Stimulated activated CD8-positive, alpha-beta memory T cell treated with anti-CD3 and anti-CD28 coated beads, Interleukin-4, amount 100 ng/mL, for 48 hours (primary cell): ENCODE measurements at regions not wholly inside any gene's neighbourhood (a gene's known extent, or its start where the extent isn't known, plus 50 kb on each side); places are given as distances from the start of the nearest gene placed in this dataset.
"Not testable (repeated sequence)": the region's sequence is repeated elsewhere in the genome, so short reads cannot be mapped to it uniquely, and the experiment has no call there.

Experiments used
- DNase-seq: peaks from one replicate; pipeline ENCODE4 v3.0.0-alpha.2; 2020

DNA sequence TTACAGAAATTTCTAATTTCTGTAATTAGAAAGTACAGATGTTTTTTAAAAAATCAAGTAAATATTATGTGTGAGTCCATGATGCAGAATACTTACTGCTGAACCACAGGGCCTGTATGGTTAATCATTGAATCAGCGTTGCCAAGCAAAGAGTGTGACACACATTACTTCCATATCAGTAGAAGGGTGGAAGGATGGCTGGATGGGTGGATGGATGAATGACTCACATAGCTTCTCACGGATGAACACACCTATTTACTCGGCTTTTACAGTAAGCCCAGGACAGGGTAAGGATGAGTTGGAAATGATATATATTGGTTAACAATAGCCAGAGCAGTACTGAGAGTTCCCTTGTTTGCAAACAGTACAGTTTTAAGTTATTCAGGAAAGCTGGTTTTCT, 495.9 kb upstream of the RBFOX1 start:
- no peak for DNase-seq

DNA sequence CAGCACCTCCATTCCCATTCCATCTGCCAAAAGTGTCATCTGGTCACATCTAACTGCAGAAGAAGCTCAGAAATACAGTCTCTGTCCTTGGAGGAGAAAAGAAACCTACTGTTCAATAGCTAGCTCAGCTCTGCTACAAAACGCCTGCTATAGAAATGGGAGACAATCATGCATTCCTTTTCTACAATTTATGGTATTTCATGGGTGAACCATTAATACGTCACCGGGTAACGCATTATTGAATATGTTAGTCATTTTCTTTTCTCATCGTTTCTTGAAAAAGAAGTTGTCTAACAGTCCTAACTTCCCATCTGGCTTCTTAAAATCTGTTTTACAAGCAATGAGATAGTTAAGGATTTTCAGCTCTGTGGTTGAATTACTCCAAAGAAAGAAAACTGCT, 496.7 kb upstream of the RBFOX1 start:
- DNase-seq = no peak

DNA sequence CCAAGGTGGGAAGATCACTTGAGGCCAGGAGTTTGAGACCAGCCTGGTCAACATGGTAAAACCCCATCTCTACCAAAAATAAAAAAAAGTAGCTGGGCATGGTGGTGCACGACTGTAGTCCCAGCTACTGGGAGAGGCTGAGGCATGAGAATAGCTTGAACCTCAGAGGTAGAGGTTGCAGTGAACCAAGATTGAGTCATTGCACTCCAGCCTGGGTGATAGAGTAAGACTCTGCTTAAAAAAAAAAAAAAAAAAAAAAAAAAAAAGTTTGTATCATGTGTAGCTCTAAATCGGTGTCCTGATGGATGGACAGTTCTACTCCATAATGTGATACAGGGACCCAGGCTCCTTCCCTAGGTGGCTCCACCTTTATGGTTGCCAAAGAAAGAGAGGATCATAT, 497.1 kb upstream of the RBFOX1 start:
- no peak for DNase-seq

DNA sequence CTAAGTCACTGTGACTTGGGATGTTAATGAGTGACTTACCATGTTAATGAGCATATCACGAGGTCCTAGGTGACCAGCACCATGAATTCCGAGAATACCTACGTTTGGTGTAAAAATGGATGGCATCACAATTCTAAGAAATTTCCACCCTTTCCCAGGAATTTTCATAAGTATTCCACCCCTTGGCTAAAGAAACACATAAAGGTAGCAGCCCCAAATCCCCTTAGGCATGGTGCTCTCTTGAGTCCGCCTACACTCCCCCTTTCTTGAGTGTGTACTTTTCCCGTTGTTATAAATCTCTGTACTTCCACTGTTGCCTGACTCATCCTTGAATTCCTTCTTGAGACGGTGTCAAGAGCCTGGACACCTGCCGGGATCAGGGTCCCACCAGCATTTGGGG, 504.0 kb upstream of the RBFOX1 start:
- DNase-seq = no peak

DNA sequence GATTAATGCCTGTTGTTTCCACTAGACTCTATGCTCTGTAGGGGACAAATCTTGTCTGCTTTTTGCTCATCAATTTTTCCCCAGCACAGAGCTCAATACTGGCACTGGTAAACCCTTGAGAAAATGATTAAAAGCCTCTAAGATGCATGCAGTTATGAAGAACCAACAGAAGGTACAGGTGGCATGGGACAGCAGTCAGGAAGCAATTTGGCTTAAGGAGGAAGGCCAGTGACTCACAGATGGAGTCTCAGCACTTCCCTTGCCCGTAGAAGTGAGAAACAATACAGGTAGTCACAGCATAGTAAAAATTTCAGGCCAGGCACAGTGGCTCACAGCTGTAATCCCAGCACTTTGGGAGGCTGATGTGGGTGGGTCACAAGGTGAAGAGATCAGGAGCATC, 504.7 kb upstream of the RBFOX1 start:
- DNase-seq = no peak

DNA sequence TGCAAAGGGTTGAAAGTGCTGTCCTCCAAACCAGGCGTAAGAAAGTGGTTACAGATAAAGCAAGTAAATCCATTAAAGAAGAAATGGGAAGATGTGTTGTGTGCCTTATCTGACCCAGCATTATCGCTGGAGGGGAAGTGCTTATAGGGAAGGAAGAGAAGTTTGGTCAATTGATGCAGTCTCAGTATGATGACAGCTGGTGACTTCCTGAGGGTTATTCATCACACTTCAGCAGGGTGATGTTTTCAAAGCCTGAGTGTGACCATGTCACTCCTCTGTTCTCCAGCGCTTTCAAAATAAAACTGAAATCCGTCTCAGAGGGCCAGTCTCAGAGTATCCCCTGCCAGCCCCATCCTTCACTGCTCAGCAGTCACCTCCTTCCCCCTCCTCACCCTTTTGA, 505.4 kb upstream of the RBFOX1 start:
- no peak for DNase-seq

DNA sequence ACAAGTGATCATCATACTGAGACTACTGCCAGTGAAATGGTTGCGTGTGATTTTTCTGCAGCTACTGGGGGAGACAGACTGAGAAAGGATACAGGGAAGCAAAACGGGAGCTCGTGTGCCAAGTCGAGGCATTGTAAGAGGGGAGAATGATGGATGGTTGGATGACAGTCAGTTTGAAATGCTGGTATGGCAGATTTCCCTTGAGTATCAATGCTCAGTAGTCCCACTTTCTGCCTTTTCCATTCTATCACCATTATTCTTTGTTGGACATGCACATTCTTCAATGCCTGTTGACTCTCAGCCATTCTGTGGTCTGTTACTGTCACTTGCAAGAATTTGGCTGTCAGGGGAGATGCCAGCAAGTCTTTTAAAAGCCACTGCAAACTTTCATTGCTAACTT, 510.6 kb upstream of the RBFOX1 start:
- DNase-seq = no peak

DNA sequence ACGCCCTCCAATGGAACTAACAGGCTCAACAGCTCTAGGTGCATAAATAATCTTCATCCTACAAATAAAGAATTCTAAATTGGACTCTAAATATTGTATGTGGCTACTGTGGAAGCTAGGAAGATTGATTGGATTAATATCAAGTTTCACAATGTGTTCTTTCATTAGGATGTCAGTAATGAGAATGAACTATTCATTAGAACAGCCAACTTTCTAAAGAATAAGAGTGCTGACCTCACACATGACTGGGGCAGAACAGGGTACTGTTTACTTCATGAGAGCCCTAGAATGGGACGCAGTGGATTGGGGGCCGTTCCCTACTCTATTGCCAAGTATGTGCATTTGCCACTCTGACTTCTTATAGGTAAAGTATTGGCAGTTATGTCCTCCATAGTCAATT, 528.2 kb upstream of the RBFOX1 start:
- DNase-seq = no peak

DNA sequence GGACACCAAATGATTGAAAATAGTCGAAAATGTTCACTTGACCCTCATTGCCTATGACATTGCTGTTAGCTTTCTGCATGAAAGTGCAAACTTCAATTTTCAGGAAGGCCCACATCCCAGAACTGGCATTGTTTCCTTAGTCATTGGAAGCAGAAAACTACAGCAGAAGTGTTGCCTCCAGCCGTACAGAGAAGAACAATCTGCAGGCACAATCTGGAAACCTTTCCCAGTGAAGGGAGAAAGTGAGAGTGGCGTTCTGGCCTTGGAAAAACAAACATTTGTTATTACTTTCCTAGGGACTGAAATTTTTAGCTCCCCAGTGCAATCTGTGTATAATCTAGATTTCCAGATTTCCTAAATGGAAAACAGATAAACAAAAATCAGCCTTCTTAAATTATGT, 529.5 kb upstream of the RBFOX1 start:
- no peak for DNase-seq

DNA sequence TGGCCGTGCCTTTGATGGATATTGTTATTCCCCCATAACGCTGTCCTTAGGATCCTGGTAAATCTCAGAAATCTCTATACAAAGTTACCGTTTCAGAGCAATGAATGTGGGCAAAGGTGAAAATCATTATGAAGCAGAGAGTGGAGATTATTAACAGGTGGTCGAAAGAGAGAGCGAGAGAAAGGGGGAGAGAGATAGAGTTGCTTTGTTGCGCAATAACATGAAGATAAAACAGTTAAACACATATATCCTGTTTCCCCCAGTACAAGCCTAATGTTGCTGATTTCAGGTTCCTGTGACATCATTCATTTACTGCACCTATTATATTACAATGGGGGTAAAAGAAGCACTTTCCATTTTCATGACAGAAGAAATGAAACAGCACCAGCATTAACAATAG, 535.4 kb upstream of the RBFOX1 start:
- no peak for DNase-seq

DNA sequence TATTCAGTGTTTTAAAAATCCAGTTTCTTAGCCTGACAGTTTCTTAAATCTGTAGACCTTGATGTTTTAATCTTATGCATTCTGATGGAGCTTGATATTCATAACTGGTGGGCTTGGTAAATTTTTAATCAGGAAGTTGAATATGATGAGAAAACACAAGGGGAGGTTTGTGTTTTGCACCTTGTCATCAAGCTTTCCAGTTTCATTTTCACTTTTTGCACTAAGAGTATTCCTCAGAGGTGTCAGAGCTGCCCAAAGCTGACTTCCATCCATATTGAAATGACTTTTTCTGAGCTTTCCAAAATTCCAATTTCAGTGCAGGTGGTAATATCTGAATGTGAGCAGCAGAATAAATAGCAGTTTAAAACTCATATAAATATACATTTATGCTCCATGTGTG, 555.0 kb upstream of the RBFOX1 start:
- DNase-seq = no peak

DNA sequence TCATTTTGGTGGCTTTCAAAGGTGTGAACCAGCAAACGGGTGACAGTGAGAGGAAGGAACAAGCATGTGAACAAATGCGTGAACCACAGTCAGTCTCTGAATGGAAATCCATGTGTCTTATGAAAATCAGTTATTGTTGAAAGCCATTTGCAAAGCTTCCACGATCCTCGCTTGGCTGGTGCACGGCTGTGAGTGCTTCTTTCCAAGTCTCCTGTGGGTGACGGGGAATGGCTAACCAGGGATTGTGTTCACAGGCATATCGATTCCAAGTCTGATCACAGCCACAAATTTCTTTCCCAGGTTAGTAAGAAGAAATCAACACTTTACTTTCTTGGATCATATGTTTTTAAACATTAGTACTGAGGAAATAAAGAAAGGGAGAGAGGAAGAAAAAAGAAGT, 556.9 kb upstream of the RBFOX1 start:
- DNase-seq = no peak

DNA sequence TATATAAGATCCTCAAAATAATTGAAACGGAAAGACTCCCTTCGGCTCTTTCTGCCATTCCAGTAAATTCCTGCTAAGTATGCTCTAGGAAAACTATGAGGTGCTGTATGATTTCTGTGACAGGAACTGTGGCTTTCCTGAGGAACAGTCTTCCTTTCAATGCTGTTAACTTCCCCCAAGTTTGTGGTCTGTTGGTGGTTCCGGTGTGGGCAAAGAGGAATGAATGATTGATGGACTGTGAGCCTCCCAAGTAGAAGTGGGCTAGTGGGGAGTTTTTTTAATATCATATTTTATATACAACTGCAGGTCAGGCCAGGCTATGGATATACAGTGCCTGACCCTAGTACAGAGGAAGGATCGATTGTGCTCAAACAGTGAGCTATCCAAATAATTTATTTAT, 560.7 kb upstream of the RBFOX1 start:
- no peak for DNase-seq

DNA sequence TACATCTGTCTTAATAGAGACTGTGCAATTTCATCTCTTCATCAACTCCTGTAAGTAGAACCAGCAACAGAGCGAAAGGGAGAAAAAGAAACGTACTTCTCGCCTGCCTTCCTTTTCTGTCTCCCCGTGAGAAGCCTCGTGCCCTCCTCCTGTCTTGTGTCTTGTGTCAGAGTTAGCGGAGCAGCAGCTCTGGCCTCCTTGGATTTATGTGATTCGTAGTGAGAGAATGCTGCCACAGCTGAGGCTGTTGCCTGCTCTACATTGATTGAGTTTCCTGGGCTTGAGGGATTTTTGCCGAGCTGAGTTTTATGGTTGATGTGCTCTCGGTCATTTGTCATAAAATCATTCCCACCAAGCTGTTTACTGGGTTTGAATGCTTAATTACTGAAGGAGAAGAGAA, 579.1 kb upstream of the RBFOX1 start:
- no peak for DNase-seq

DNA sequence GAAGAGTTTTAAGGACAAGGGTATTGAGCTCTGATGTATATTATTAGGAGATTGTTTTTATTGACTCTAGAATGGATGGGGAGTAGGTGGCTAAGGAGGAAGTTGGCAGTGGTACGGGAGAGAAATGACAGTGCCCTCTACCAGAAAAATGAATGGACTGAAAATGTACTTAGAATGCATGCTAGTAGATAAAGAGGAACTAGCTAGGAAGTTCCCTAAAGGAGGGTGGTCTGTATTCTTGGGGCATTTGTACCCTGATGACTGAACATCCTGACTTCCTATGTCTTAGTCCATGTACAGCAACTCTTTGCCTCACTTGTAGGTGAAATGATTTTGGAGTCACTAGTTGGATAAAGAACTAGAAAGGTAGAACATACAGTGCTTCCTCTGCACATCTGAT, 581.5 kb upstream of the RBFOX1 start:
- no peak for DNase-seq

DNA sequence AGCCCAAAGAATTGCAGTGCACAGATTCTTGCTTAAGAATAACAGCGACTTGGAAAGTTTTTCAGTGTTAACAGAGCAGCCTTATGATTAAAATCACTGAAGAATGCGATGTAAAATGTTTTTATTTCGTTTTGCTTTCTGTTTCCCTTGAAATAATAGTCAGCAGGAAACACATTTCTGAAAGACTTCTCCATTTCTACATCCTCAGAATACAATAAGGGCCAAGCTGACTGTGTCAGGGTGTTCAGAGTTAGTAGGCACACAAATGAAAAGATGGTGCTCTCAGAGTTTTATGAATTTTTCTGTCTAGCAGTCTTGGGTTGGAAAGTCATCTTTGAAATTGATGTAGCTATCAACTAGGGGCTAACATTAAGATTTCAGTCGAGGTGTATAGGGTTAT, 582.9 kb upstream of the RBFOX1 start:
- DNase-seq = no peak

DNA sequence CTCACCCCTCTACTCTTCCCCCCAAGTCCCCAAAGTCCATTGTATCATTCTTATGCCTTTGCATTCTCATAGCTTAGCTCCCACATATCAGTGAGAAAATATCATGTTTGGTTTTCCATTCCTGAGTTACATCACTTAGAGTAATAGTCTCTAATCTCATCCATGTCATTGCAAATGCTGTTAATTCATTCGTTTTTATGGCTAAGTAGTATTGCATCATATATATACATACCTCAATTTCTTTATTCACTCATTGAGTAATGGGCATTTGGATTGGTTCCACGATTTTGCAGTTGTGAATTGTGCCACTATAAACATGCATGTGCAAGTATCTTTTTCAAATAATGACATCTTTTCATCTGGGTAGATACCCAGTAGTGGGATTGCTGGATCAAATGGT, 596.3 kb upstream of the RBFOX1 start:
- not testable (repeated sequence) for DNase-seq

DNA sequence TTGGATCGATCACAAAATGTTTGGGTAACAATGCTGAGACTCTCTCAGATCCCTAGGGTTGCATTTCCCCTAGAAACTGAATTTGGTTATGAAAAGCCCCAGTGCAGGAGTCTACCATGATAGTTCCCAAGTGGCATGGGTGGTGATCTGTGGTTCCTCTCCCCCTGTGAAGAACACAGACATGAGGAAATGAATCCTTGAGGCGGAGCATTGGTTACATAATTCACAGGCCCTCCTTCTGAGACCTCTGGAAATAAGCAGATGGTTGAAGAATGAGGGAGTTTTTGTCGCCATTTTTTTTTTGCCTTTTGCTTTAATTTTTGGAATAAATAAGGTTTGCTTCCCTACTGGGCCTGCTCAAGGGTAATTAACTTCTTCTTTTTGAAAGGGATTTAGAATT, 597.0 kb upstream of the RBFOX1 start:
- DNase-seq = no peak

DNA sequence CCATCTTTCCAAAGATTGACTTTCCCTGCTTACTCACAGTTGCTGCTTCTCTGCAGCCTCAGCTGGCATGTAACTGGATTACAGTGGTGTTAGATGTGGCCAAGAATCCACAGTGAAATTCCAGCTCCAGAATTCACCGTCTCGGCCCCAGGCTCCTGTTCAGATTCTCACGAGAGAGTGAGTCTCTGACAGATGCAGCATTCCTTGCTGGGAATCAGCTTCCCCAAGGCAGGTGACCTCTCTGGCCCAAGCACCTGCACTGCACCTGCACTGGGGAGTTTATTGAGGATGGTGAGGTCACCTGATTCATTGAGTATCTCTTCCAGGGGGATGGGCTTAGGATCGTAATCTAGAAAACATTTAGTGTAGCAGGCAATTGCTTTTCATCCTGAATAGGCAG, 600.5 kb upstream of the RBFOX1 start:
- no peak for DNase-seq

DNA sequence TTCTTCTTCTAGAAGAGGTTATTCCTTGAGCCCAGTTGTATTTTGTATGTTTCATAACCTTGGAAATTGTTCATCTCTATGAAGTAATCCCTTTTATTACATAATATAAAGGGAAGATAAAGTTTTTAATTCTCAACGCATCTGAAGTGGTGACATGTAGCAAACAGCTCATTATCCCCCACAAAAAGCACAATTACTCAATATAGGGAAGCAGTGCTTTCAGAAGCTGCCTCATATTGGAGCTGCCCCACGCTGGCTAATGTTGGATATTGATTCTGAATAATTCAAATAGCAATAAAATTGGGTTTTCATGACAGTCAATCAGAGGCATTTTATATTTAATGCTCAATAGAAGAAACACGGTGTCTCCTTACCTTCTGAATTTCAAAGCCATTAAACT, 604.3 kb upstream of the RBFOX1 start:
- DNase-seq = no peak

DNA sequence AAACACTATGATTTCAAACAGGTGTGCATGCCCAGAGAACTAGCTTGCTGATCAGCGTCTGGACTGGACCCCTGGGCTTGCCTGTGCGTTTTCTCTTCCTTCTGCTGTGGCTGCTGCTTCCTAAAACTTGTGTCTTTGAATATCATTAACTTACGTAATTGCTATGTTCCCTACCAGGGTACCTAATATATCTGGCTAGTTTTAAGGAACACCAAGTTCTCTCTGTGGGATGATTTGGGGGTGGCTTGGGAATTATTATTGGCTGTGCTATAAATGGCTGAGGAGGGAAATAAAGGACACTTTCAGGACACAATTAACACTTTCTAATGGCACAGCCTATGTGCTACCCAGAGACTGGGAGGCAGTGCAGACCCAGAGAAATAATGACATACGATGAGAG, 606.0 kb upstream of the RBFOX1 start:
- no peak for DNase-seq

DNA sequence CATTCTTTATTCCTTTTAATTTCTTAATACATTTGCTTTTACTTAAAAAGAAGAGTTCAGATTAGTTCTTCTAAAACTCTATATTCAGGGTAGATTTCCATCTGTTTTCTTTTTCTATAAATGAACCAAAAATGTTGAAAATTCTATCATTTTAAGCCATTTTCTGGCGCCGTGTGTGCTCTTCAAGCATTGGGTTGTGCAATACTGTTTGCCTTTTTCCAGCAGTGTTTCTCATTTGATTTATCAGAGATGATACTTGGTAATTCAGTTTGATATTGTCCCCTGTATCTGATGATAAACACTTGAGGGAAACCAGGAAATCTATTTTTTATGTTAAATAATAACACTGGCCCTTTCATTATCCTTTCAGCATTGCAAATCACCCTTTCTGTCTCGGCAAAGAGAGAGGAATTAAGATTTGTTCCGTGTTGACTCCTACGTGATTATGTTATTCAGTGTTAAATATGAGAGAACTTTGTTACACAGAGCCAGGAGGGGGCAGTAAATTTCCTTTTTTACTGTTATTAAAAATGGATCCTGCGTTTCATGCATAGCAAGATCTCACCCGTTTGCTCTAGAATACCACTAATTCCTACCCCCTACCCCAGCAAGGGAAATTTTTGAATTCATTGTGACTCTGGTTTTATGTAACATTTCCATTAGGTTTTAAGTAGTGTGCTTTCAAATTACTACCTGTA, 606.9 kb upstream of the RBFOX1 start:
- no peak for DNase-seq

DNA sequence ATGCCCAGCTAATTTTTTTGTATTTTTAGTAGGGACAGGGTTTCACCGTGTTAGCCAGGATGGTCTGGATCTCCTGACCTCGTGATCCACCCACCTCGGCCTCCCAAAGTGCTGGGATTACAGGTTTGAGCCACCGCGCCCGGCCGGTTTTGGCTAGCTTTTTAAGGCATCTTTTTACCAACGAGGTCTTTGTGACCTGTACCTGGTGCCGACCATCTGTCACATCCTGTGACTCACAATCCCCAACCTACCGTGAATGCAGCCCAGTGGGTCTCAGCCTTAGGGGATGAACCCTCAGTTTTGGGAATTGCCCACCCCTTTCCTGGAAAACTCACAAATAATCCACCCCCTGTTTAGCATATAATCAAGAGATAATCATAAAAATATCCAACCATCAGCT, 607.4 kb upstream of the RBFOX1 start:
- not testable (repeated sequence) for DNase-seq

DNA sequence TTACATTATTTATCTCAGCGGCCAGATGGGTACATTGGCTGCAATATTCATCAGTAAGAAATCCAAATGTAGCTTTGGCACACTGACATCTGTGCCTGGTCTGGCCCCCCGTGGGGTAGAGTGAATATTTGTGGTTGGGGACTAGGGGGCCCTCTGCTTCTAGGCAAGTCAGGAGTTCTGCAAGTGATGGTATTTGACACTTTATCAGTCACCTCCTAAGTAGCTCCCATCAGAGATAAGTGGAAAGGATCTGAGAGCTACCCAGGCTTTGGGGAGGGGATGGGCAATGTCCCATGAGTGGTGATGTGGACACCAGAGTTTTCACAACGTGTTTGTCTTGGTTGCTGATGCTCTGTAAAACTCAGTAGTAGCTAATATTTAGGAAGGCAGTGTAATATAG, 609.9 kb upstream of the RBFOX1 start:
- DNase-seq = no peak

DNA sequence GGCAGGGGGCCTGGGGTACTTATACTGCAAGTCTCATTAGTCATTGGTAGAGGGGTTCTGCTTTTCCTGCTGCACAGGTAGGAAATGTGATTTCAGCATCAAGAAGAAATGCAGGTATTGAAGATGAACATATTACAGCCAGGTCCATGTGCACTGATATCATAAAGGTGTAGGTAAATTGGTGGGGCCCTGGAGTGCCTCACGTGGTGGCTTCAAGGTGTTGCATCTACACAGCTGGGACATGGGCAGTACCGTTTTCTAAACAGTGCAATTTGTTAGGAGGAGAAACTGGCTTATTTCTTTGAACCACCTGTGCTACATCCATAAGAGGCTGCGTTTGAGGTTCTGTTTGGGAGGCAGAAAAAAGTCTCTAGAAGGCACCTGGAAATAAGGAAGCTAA, 618.1 kb upstream of the RBFOX1 start:
- no peak for DNase-seq

DNA sequence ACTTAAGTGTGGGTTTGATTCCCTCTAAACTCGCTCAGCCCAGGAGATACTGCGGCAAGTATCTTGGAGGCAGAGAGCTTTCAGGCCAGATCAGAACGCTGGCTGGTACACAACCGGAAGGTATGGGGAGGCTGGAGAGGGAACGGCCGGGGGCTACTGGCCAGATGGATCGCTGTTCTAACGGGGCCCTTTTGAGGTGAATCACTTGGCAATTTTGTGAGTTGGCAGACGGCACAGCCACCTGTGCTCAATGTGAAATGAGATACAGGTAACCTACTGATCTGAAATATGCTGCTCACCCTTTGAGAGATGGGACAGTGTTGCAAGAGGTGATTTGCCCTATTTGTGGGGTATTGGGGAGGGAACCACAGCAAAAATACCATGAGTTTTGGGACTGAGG, 622.9 kb upstream of the RBFOX1 start:
- DNase-seq = no peak
